ENCODE measurements at regions not wholly inside any gene's neighbourhood (a gene's known extent, or its start where the extent isn't known, plus 50 kb on each side); places are given as distances from the start of the nearest gene placed in this dataset.

DNA sequence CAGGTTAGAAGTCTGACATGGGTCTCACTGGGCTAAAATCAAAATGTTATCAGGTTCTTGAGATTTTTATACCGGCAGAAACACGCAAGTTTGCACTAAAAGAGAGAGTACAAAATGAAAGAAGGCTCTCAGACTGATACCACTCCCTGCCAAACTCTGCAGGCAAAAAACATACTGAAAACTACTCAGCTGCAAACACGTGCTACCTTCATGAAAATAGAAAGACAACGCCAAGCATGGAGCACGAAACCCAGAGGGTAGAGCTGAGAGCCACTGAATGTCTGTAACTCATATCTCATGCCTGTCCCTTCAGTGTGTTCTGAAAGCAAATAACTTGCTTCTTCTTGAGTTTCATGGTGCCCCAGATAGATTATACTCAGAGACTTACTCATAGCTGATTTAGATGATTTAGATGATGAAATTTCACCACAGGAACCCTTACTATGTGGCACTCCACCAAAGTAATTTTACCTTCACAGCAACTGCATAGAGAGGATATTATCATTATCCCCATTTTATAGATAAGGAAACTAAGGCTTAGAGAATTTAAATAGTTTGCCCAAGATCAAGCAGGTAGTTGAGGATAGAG is 313.0 kb upstream of the SLC39A10 start:
- no peak for FAIRE-seq
- H4K91ac ChIP-seq (replicated peaks; ENCODE audit: insufficient read length, low read length) = no peak overlapping the region
- TF ChIP-seq KDM1A (IDR thresholded peaks at IDR 0.05; ENCODE audit: borderline replicate concordance, low read length) (no peak), EGR1 (IDR thresholded peaks at IDR 0.05; ENCODE audit: borderline replicate concordance, low read depth, low read length) (no peak), RFX5 (IDR thresholded peaks at IDR 0.05; ENCODE audit: borderline replicate concordance, low read depth, low read length) (no peak), PHF8 (conservative IDR thresholded peaks at IDR 0.05; ENCODE audit: low read depth, low read length) (no peak), POU5F1 (IDR thresholded peaks at IDR 0.05; ENCODE audit: low read depth, low read length) (no peak), JUN (IDR thresholded peaks at IDR 0.05; ENCODE audit: low read depth, low read length) (no peak), SIX5 (IDR thresholded peaks at IDR 0.05; ENCODE audit: low read depth, low read length) (no peak), RXRA (IDR thresholded peaks at IDR 0.05; ENCODE audit: insufficient read depth, low read depth, low read length) (no peak), SRF (IDR thresholded peaks at IDR 0.05; ENCODE audit: low read depth, low read length) (no peak), RNF2 (IDR thresholded peaks at IDR 0.05; ENCODE audit: borderline replicate concordance, low read depth, low read length, missing control alignments, poor library complexity, severe bottlenecking) (no peak), FOSL1 (IDR thresholded peaks at IDR 0.05; ENCODE audit: insufficient read depth, low read depth, low read length) (no peak)
- TF ChIP-seq, protein P1, sequence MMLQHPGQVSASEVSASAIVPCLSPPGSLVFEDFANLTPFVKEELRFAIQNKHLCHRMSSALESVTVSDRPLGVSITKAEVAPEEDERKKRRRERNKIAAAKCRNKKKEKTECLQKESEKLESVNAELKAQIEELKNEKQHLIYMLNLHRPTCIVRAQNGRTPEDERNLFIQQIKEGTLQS (IDR thresholded peaks at IDR 0.05; ENCODE audit: insufficient read depth, low read depth, low read length) = no peak
- TF ChIP-seq, protein P2, sequence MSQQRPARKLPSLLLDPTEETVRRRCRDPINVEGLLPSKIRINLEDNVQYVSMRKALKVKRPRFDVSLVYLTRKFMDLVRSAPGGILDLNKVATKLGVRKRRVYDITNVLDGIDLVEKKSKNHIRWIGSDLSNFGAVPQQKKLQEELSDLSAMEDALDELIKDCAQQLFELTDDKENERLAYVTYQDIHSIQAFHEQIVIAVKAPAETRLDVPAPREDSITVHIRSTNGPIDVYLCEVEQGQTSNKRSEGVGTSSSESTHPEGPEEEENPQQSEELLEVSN (IDR thresholded peaks at IDR 0.05) = no peak

More for the DNA sequence above, 313.0 kb upstream of the SLC39A10 start:
- H4K8ac ChIP-seq (ENCODE audit: extremely low read depth, insufficient read depth, low read length) = no peak overlapping the region
- H3K36me3 ChIP-seq (ENCODE audit: control insufficient read depth in 2 of 4, insufficient read depth in 4 of 4, low read length in 3 of 4) = no peaks in the 10 kb centered on the region
- ChIA-PET POLR2A (ENCODE audit: partially characterized antibody) (no interaction called here), CTCF (ENCODE audit: partially characterized antibody) (no interaction called here)
- no peaks in the 10 kb centered on the region for H4K20me1 ChIP-seq (replicated peaks in 1 of 2; ENCODE audit: control insufficient read depth in 1 of 2, insufficient read depth in 2 of 2, low read length in 2 of 2)
- no peak overlapping the region for H3K27ac ChIP-seq (ENCODE audit: low read depth, low read length)
- no peaks in the 10 kb centered on the region for H3K9me3 ChIP-seq (ENCODE audit: insufficient read depth in 2 of 2, low read depth in 1 of 2, low read length in 1 of 2)
- H2BK20ac ChIP-seq (ENCODE audit: low read length) = no peak overlapping the region
- H2AFZ ChIP-seq (ENCODE audit: low read length) = no peak overlapping the region
- H3K56ac ChIP-seq (replicated peaks; ENCODE audit: insufficient read length, low read depth, low read length) = no peak overlapping the region
- H3K18ac ChIP-seq (ENCODE audit: extremely low read depth, low read length) = no peak overlapping the region
- no peaks in the 10 kb centered on the region for H3K27me3 ChIP-seq (replicated peaks in 1 of 4; ENCODE audit: control insufficient read depth in 3 of 4, extremely low read depth in 1 of 4, insufficient read depth in 3 of 4, low read length in 3 of 4)
- no peak overlapping the region for H3K4me2 ChIP-seq (ENCODE audit: insufficient read depth in 1 of 2, low read depth in 2 of 2, low read length in 2 of 2)
- H4K5ac ChIP-seq (ENCODE audit: insufficient read length, low read depth, low read length) = no peak overlapping the region
- no peak overlapping the region for H3K4me3 ChIP-seq (ENCODE audit: extremely low read depth in 1 of 4, insufficient read depth in 2 of 4, low read depth in 3 of 4, low read length in 4 of 4)
- H3K4ac ChIP-seq (replicated peaks; ENCODE audit: insufficient read length, low read depth, low read length) = no peak overlapping the region
- no peaks in the 10 kb centered on the region for H3K79me2 ChIP-seq (ENCODE audit: control insufficient read depth in 1 of 2, insufficient read depth in 2 of 2, low read length in 2 of 2)
- no peaks in the 10 kb centered on the region for H3K79me1 ChIP-seq (ENCODE audit: low read depth, low read length)
- 71% methylated on average over 5 of the region's 5 CpGs; no CpG with 5 or more reads in 1 of the 2 experiments for WGBS, 2 experiments (ENCODE audit: extremely low coverage in 1 of 2, insufficient coverage in 1 of 2, insufficient read length in 1 of 2, insufficient replicate concordance in 2 of 2, low coverage in 1 of 2, low lambda C conversion rate in 2 of 2, missing lambda C conversion rate in 1 of 2)
- no peak overlapping the region for H3K9ac ChIP-seq (replicated peaks in 1 of 4; ENCODE audit: extremely low read depth in 1 of 4, low read depth in 3 of 4, low read length in 3 of 4)
- H3K23me2 ChIP-seq (ENCODE audit: low read depth, low read length) = no peaks in the 10 kb centered on the region
- no peak for DNase-seq (ENCODE audit: low read depth in 1 of 2, low spot score in 2 of 2)
- H2BK12ac ChIP-seq (ENCODE audit: low read depth, low read length) = no peak overlapping the region
- H2AK5ac ChIP-seq (ENCODE audit: low read depth, low read length) = no peak overlapping the region
- H3K14ac ChIP-seq (ENCODE audit: insufficient read length) = no peak overlapping the region
- H2BK5ac ChIP-seq (ENCODE audit: low read depth, low read length) = no peak overlapping the region
- no peaks in the 10 kb centered on the region for H3K4me1 ChIP-seq (replicated peaks in 1 of 4; ENCODE audit: control insufficient read depth in 3 of 4, insufficient read depth in 4 of 4, low read length in 3 of 4)
- no peak overlapping the region for H2BK120ac ChIP-seq (replicated peaks; ENCODE audit: low read depth, low read length)
- H2BK15ac ChIP-seq (ENCODE audit: low read length) = no peak overlapping the region
- no peak overlapping the region for H3K23ac ChIP-seq (ENCODE audit: insufficient read length)
